ENCODE measurements at regions not wholly inside any gene's neighbourhood (a gene's known extent, or its start where the extent isn't known, plus 50 kb on each side); places are given as distances from the start of the nearest gene placed in this dataset.

- no peak for DNase-seq (ENCODE audit: low read depth in 2 of 2)
Observed at GRCh38 chr14:101193106-101193844, 289.8 kb upstream of the RTL1 start.

GRCh38 chr14:101193845-101194372 lies 290.4 kb upstream of the RTL1 start:
- no peak for DNase-seq (ENCODE audit: low read depth in 2 of 2)

GRCh38 chr14:101194373-101195308 lies 291.1 kb upstream of the RTL1 start:
- DNase-seq (ENCODE audit: low read depth in 2 of 2) = no peak

GRCh38 chr14:101195309-101195901 lies 291.9 kb upstream of the RTL1 start:
- DNase-seq (ENCODE audit: low read depth in 2 of 2) = no peak

GRCh38 chr14:101196051-101196712 lies 292.7 kb upstream of the RTL1 start:
- DNase-seq (ENCODE audit: low read depth in 2 of 2) = no peak

GRCh38 chr14:101196795-101197590 lies 293.5 kb upstream of the RTL1 start:
- DNase-seq (ENCODE audit: low read depth in 2 of 2) = no peak

- DNase-seq (ENCODE audit: low read depth in 2 of 2) = no peak
Observed at GRCh38 chr14:101197595-101198397, 294.3 kb upstream of the RTL1 start.

GRCh38 chr14:101198398-101199027 lies 295.0 kb upstream of the RTL1 start:
- no peak for DNase-seq (ENCODE audit: low read depth in 2 of 2)

GRCh38 chr14:101199028-101199770 lies 295.7 kb upstream of the RTL1 start:
- no peak for DNase-seq (ENCODE audit: low read depth in 2 of 2)

- no peak for DNase-seq (ENCODE audit: low read depth in 2 of 2)
Observed at GRCh38 chr14:101200008-101200649, 296.6 kb upstream of the RTL1 start.

GRCh38 chr14:101200650-101201516 lies 297.4 kb upstream of the RTL1 start:
- no peak for DNase-seq (ENCODE audit: low read depth in 2 of 2)

GRCh38 chr14:101201535-101202151 lies 298.1 kb upstream of the RTL1 start:
- DNase-seq (ENCODE audit: low read depth in 2 of 2) = no peak

- DNase-seq (ENCODE audit: low read depth in 2 of 2) = no peak
Observed at GRCh38 chr14:101202627-101203404, 299.3 kb upstream of the RTL1 start.

- DNase-seq (ENCODE audit: low read depth in 2 of 2) = no peak
Observed at GRCh38 chr14:101206556-101206955, 303.0 kb upstream of the RTL1 start.

GRCh38 chr14:101207041-101207440 lies 303.5 kb upstream of the RTL1 start:
- DNase-seq (ENCODE audit: low read depth in 2 of 2) = no peak

GRCh38 chr14:101207897-101208296 lies 304.4 kb upstream of the RTL1 start:
- DNase-seq (ENCODE audit: low read depth in 2 of 2) = no peak
